SKM-1 treated with dmso at 0.1 percent for 144 hours (cell line): ENCODE measurements at regions not wholly inside any gene's neighbourhood (a gene's known extent, or its start where the extent isn't known, plus 50 kb on each side); places are given as distances from the start of the nearest gene placed in this dataset.

Experiments
- DNase-seq: peaks from one replicate; lab custom pipeline; 2025; ENCODE audit not compliant: unreplicated experiment; lab: John Stamatoyannopoulos, UW

GRCh38 chr4:113849771-113850170 is 88.2 kb upstream of the CAMK2D start:
- no peak for DNase-seq

- no peak for DNase-seq
Measured at GRCh38 chr4:113847710-113848109, 86.2 kb upstream of the CAMK2D start.

- no peak for DNase-seq
Measured at GRCh38 chr4:113846433-113846832, 84.9 kb upstream of the CAMK2D start.

GRCh38 chr4:113845138-113845537 is 83.6 kb upstream of the CAMK2D start:
- DNase-seq: no peak

- DNase-seq: no peak
Measured at GRCh38 chr4:113844369-113844768, 82.8 kb upstream of the CAMK2D start.

GRCh38 chr4:113840861-113841260 is 79.3 kb upstream of the CAMK2D start:
- no peak for DNase-seq

GRCh38 chr4:113838460-113838859 is 76.9 kb upstream of the CAMK2D start:
- peak; percentile 21 for DNase-seq

GRCh38 chr4:113837397-113837796 is 75.9 kb upstream of the CAMK2D start:
- peak; percentile 97 for DNase-seq

GRCh38 chr4:113835005-113835404 is 73.5 kb upstream of the CAMK2D start:
- DNase-seq: no peak

- DNase-seq: no peak
Measured at GRCh38 chr4:113834298-113834697, 72.8 kb upstream of the CAMK2D start.

- DNase-seq: no peak
Measured at GRCh38 chr4:113832803-113833202, 71.3 kb upstream of the CAMK2D start.

- no peak for DNase-seq
Measured at GRCh38 chr4:113831457-113831856, 69.9 kb upstream of the CAMK2D start.

- DNase-seq: no peak
Measured at GRCh38 chr4:113828702-113829101, 67.2 kb upstream of the CAMK2D start.

- no peak for DNase-seq
Measured at GRCh38 chr4:113827285-113827684, 65.7 kb upstream of the CAMK2D start.

- DNase-seq: no peak
Measured at GRCh38 chr4:113826421-113826820, 64.9 kb upstream of the CAMK2D start.

GRCh38 chr4:113825272-113825671 is 63.7 kb upstream of the CAMK2D start:
- DNase-seq: peak; percentile 58

GRCh38 chr4:113824396-113824795 is 62.9 kb upstream of the CAMK2D start:
- no peak for DNase-seq

- DNase-seq: peak; percentile 47
Measured at GRCh38 chr4:113823291-113823659, 61.7 kb upstream of the CAMK2D start.

GRCh38 chr4:113822555-113823290 is 61.2 kb upstream of the CAMK2D start:
- DNase-seq: no peak

- DNase-seq: no peak
Measured at GRCh38 chr4:113821856-113822255, 60.3 kb upstream of the CAMK2D start.

- no peak for DNase-seq
Measured at GRCh38 chr4:113820108-113820507, 58.6 kb upstream of the CAMK2D start.

- peak; percentile 8 for DNase-seq
Measured at GRCh38 chr4:113815826-113816225, 54.3 kb upstream of the CAMK2D start.

- peak; percentile 14 for DNase-seq
Measured at GRCh38 chr4:113811359-113811758, 49.8 kb upstream of the CAMK2D start.
